Adrenal gland (tissue), 5 donors: ENCODE measurements at regions not wholly inside any gene's neighbourhood (a gene's known extent, or its start where the extent isn't known, plus 50 kb on each side); places are given as distances from the start of the nearest gene placed in this dataset.

Source experiments
- POLR2A ChIP-seq, 2 donors: fragments of 450-650 bp; IDR thresholded peaks; one replicate each; pipeline ENCODE4 v1.6.1; 2017; ENCODE audit warnings: antibody characterized with exemption in 2 of 2, mild to moderate bottlenecking in 2 of 2, moderate library complexity in 1 of 2
- TF ChIP-seq, protein P1 (sequence below), 6 experiments: fragments of 450-650 bp in 4 of 6; fragments of 200-600 bp in 2 of 6; sonication (generic) in 1 of 6; IDR thresholded peaks; 1 replicate in 5 of 6; 2 replicates in 1 of 6; pipeline versions ENCODE4 v1.5.1 to v1.8.0; 2016 to 2021; ENCODE audit warnings: antibody characterized with exemption in 6 of 6, mild to moderate bottlenecking in 2 of 6, moderate library complexity in 1 of 6
- donor health status: DM: no; HTN: no; CAD: no.

DNA sequence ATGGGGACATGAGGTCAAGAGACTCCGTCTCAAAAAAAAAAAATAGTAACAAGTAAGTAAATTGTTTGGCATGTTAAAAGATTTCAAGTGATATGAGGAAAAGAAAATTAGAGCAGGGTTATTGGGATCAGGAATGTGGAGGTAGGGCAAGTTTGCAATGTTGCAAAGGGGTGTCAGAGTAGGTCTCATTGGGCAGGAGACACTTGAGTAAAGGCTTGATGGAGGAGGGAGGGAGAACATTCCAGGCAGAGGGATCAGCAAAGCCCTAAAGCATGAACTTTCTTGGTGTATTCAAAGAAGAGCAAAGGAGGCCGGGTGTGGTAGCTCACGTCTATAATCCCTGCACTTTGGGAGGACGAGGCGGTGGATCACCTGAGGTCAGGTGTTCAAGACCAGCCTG lies 87.1 kb upstream of the HAND1 start:
- TF ChIP-seq POLR2A (IDR thresholded peaks at IDR 0.05) = no peak
- TF ChIP-seq, protein P1, sequence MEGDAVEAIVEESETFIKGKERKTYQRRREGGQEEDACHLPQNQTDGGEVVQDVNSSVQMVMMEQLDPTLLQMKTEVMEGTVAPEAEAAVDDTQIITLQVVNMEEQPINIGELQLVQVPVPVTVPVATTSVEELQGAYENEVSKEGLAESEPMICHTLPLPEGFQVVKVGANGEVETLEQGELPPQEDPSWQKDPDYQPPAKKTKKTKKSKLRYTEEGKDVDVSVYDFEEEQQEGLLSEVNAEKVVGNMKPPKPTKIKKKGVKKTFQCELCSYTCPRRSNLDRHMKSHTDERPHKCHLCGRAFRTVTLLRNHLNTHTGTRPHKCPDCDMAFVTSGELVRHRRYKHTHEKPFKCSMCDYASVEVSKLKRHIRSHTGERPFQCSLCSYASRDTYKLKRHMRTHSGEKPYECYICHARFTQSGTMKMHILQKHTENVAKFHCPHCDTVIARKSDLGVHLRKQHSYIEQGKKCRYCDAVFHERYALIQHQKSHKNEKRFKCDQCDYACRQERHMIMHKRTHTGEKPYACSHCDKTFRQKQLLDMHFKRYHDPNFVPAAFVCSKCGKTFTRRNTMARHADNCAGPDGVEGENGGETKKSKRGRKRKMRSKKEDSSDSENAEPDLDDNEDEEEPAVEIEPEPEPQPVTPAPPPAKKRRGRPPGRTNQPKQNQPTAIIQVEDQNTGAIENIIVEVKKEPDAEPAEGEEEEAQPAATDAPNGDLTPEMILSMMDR (IDR thresholded peaks at IDR 0.05) = no peak
